HEK293 (cell line): ENCODE measurements at regions not wholly inside any gene's neighbourhood (a gene's known extent, or its start where the extent isn't known, plus 50 kb on each side); places are given as distances from the start of the nearest gene placed in this dataset.

Source experiments
- CTCF ChIA-PET: fragments of 350-600 bp; formaldehyde crosslinking; extraction: SDS; loops from one replicate; lab custom pipeline; 2021; ENCODE audit warnings: antibody characterized with exemption; lab: Yijun Ruan, JAX
- POLR2A ChIA-PET: fragments of 300-600 bp; formaldehyde crosslinking; extraction: SDS; loops from one replicate; lab custom pipeline; 2020; ENCODE audit warnings: antibody characterized with exemption, inconsistent platforms; lab: Yijun Ruan, JAX
- H3K27ac ChIP-seq: fragments of 200-500 bp; sonication (Bioruptor generic); 2 replicates; pipeline ENCODE4 v1.5.1; 2014; ENCODE audit warnings: low read depth, low read length, control low read depth, inconsistent platforms; ENCODE audit errors: extremely low read depth
- H3K36me3 ChIP-seq, 2 experiments: fragments of 200-500 bp in 1 of 2; sonication (Bioruptor generic) in 1 of 2; 1 replicate in 1 of 2; 2 replicates in 1 of 2; pipeline ENCODE4 v1.5.1; 2014 to 2017; ENCODE audit warnings: inconsistent platforms in 2 of 2, low read length in 2 of 2; ENCODE audit not compliant: control insufficient read depth in 2 of 2, insufficient read depth in 1 of 2
- H3K4me1 ChIP-seq: fragments of 200-500 bp; sonication (Bioruptor generic); 2 replicates; pipeline ENCODE4 v1.5.1; 2014; ENCODE audit warnings: mild to moderate bottlenecking, low read length, inconsistent platforms; ENCODE audit not compliant: control insufficient read depth, insufficient read depth
- H3K4me3 ChIP-seq: 2 replicates; pipeline ENCODE4 v1.5.1; 2011; ENCODE audit warnings: low read depth, mild to moderate bottlenecking, control low read depth, low read length, moderate library complexity
- H3K9me3 ChIP-seq: fragments of 200-500 bp; sonication (Bioruptor generic); 2 replicates; pipeline ENCODE4 v1.5.1; 2014; ENCODE audit warnings: low read depth, low read length, inconsistent platforms; ENCODE audit not compliant: control insufficient read depth, insufficient read depth
- FEZF1 ChIP-seq: fragments of 450-650 bp; formaldehyde crosslinking; IDR thresholded peaks from 2 replicates; pipeline ENCODE4 v1.5.1; 2016; ENCODE audit warnings: missing biosample characterization, missing genetic modification characterization
- KLF1 ChIP-seq: fragments of 450-650 bp; formaldehyde crosslinking; IDR thresholded peaks from 2 replicates; pipeline ENCODE4 v1.5.1; 2016; ENCODE audit warnings: missing biosample characterization, missing genetic modification characterization
- OVOL3 ChIP-seq: fragments of 450-650 bp; formaldehyde crosslinking; IDR thresholded peaks from 2 replicates; pipeline ENCODE4 v1.5.1; 2016; ENCODE audit warnings: missing biosample characterization, missing genetic modification characterization
- SP7 ChIP-seq: fragments of 450-650 bp; formaldehyde crosslinking; IDR thresholded peaks from 2 replicates; pipeline ENCODE4 v1.5.1; 2016; ENCODE audit warnings: missing biosample characterization, missing genetic modification characterization
- TRIM28 ChIP-seq: IDR thresholded peaks from 2 replicates; pipeline ENCODE4 v1.6.1; 2011; ENCODE audit warnings: low read length, control low read depth, borderline replicate concordance
- YY2 ChIP-seq: fragments of 450-650 bp; formaldehyde crosslinking; IDR thresholded peaks from 2 replicates; pipeline ENCODE4 v1.5.1; 2016; ENCODE audit warnings: missing biosample characterization, missing genetic modification characterization
- ZBTB21 ChIP-seq: fragments of 450-650 bp; formaldehyde crosslinking; IDR thresholded peaks from 2 replicates; pipeline ENCODE4 v1.5.1; 2017; ENCODE audit warnings: missing biosample characterization, missing genetic modification characterization
- ZFP41 ChIP-seq: fragments of 450-650 bp; formaldehyde crosslinking; IDR thresholded peaks from 2 replicates; pipeline ENCODE4 v1.5.1; 2016; ENCODE audit warnings: missing biosample characterization, missing genetic modification characterization, borderline replicate concordance
- ZNF138 ChIP-seq: fragments of 450-650 bp; formaldehyde crosslinking; IDR thresholded peaks from 2 replicates; pipeline ENCODE4 v1.5.1; 2016; ENCODE audit warnings: missing biosample characterization, missing genetic modification characterization, borderline replicate concordance
- ZNF155 ChIP-seq: fragments of 450-650 bp; formaldehyde crosslinking; IDR thresholded peaks from 2 replicates; pipeline ENCODE4 v1.5.1; 2016; ENCODE audit warnings: missing biosample characterization, missing genetic modification characterization
- ZNF354C ChIP-seq: fragments of 450-650 bp; formaldehyde crosslinking; IDR thresholded peaks from 2 replicates; pipeline ENCODE4 v1.5.1; 2016; ENCODE audit warnings: missing biosample characterization, missing genetic modification characterization, low read depth, borderline replicate concordance
- ZNF529 ChIP-seq: fragments of 450-650 bp; formaldehyde crosslinking; IDR thresholded peaks from 2 replicates; pipeline ENCODE4 v1.5.1; 2017; ENCODE audit warnings: missing genetic modification characterization, missing biosample characterization; ENCODE audit not compliant: insufficient replicate concordance
- ZSCAN16 ChIP-seq: fragments of 450-650 bp; formaldehyde crosslinking; IDR thresholded peaks from 2 replicates; pipeline ENCODE4 v1.5.1; 2016; ENCODE audit warnings: missing biosample characterization, missing genetic modification characterization
- TF ChIP-seq, protein P1 (sequence below): fragments of 450-650 bp; formaldehyde crosslinking; IDR thresholded peaks from 2 replicates; pipeline ENCODE4 v1.5.0; 2017; ENCODE audit warnings: missing biosample characterization, missing genetic modification characterization, borderline replicate concordance
- TF ChIP-seq, protein P2 (sequence below): fragments of 450-650 bp; formaldehyde crosslinking; IDR thresholded peaks from 2 replicates; pipeline ENCODE4 v1.5.1; 2016; ENCODE audit warnings: missing biosample characterization, missing genetic modification characterization
- TF ChIP-seq, protein P3 (sequence below): fragments of 450-650 bp; formaldehyde crosslinking; IDR thresholded peaks from 2 replicates; pipeline ENCODE4 v1.5.1; 2016; ENCODE audit warnings: missing biosample characterization, missing genetic modification characterization, low read depth
- TF ChIP-seq, protein P4 (sequence below): fragments of 450-650 bp; formaldehyde crosslinking; IDR thresholded peaks from 2 replicates; pipeline ENCODE4 v1.5.1; 2016; ENCODE audit warnings: missing biosample characterization, missing genetic modification characterization, borderline replicate concordance
- TF ChIP-seq, protein P5 (sequence below): fragments of 450-650 bp; formaldehyde crosslinking; IDR thresholded peaks from 2 replicates; pipeline ENCODE4 v1.5.1; 2016; ENCODE audit warnings: missing biosample characterization, missing genetic modification characterization

DNA sequence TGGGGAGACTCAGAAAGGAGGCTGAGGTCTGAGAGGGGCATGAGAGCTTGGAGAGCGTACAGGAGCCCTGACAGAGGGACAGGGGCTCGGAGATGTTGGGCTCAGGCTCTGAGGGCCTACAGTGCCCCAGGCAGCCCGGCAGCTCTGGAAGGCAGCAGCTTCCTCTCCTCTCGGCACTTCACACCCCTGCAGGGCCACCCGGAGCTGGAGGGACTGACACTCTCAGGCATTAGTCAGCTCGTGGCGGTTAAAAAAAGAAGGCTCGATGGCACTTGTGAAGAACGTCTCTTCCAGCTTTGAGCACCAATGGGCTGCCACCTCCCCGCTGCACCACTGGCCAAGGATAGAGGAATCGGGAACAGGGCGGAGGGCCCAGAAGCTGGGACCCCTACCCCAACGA is 62.6 kb upstream of the SIRPA start:
- POLR2A ChIA-PET: no interaction called here
- CTCF ChIA-PET: interaction anchor here (1.2 kb wide), 1 partner anchor 30 kb away, joined by 3 read pairs; no protein-coding TSS in a partner anchor
- Histone ChIP-seq H3K4me1 (no peaks in the 10 kb centered on the region), H3K9me3 (no peaks in the 10 kb centered on the region), H3K36me3 (no peaks in the 10 kb centered on the region), H3K4me3 (no peak overlapping the region), H3K27ac (no peak overlapping the region)
- TF ChIP-seq TRIM28 (no peak), ZNF529 (tag by site-specific recombination) (no peak)
- TF ChIP-seq, protein P1, sequence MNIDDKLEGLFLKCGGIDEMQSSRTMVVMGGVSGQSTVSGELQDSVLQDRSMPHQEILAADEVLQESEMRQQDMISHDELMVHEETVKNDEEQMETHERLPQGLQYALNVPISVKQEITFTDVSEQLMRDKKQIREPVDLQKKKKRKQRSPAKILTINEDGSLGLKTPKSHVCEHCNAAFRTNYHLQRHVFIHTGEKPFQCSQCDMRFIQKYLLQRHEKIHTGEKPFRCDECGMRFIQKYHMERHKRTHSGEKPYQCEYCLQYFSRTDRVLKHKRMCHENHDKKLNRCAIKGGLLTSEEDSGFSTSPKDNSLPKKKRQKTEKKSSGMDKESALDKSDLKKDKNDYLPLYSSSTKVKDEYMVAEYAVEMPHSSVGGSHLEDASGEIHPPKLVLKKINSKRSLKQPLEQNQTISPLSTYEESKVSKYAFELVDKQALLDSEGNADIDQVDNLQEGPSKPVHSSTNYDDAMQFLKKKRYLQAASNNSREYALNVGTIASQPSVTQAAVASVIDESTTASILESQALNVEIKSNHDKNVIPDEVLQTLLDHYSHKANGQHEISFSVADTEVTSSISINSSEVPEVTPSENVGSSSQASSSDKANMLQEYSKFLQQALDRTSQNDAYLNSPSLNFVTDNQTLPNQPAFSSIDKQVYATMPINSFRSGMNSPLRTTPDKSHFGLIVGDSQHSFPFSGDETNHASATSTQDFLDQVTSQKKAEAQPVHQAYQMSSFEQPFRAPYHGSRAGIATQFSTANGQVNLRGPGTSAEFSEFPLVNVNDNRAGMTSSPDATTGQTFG (tag by site-specific recombination): no peak

DNA sequence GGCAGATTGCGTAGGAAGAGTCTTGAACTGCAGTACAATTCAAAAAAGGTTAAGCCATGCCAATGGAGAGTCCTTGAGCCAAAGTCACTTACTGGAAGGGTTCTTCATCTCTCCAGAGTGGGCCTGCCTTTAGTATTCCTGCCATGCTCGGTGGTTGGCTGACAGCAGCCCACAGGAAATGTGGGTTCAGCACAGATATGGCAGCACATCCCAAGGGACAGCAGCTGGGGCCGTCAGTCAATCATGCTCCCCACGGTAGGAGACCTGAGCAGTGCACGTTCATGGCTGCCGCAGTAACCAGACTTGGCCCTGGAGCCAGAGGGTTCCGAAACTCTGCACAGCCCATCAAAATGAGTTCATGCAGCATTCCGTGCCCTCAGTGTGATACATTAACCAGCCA is 63.6 kb upstream of the SIRPA start:
- no peaks in the 10 kb centered on the region for H3K9me3 ChIP-seq
- H3K4me3 ChIP-seq: no peak overlapping the region
- ChIA-PET POLR2A (no interaction called here), CTCF (no interaction called here)
- H3K4me1 ChIP-seq: no peaks in the 10 kb centered on the region
- H3K27ac ChIP-seq: no peak overlapping the region
- H3K36me3 ChIP-seq: no peaks in the 10 kb centered on the region
- no peak for TF ChIP-seq KLF1 (tag by site-specific recombination)
- TF ChIP-seq, protein P2, sequence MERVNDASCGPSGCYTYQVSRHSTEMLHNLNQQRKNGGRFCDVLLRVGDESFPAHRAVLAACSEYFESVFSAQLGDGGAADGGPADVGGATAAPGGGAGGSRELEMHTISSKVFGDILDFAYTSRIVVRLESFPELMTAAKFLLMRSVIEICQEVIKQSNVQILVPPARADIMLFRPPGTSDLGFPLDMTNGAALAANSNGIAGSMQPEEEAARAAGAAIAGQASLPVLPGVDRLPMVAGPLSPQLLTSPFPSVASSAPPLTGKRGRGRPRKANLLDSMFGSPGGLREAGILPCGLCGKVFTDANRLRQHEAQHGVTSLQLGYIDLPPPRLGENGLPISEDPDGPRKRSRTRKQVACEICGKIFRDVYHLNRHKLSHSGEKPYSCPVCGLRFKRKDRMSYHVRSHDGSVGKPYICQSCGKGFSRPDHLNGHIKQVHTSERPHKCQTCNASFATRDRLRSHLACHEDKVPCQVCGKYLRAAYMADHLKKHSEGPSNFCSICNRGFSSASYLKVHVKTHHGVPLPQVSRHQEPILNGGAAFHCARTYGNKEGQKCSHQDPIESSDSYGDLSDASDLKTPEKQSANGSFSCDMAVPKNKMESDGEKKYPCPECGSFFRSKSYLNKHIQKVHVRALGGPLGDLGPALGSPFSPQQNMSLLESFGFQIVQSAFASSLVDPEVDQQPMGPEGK (tag by site-specific recombination): no peak
- no peak for TF ChIP-seq ZNF155 (tag by site-specific recombination)
- TF ChIP-seq, protein P3, sequence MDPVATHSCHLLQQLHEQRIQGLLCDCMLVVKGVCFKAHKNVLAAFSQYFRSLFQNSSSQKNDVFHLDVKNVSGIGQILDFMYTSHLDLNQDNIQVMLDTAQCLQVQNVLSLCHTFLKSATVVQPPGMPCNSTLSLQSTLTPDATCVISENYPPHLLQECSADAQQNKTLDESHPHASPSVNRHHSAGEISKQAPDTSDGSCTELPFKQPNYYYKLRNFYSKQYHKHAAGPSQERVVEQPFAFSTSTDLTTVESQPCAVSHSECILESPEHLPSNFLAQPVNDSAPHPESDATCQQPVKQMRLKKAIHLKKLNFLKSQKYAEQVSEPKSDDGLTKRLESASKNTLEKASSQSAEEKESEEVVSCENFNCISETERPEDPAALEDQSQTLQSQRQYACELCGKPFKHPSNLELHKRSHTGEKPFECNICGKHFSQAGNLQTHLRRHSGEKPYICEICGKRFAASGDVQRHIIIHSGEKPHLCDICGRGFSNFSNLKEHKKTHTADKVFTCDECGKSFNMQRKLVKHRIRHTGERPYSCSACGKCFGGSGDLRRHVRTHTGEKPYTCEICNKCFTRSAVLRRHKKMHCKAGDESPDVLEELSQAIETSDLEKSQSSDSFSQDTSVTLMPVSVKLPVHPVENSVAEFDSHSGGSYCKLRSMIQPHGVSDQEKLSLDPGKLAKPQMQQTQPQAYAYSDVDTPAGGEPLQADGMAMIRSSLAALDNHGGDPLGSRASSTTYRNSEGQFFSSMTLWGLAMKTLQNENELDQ (tag by site-specific recombination): no peak
- TF ChIP-seq, protein P4, sequence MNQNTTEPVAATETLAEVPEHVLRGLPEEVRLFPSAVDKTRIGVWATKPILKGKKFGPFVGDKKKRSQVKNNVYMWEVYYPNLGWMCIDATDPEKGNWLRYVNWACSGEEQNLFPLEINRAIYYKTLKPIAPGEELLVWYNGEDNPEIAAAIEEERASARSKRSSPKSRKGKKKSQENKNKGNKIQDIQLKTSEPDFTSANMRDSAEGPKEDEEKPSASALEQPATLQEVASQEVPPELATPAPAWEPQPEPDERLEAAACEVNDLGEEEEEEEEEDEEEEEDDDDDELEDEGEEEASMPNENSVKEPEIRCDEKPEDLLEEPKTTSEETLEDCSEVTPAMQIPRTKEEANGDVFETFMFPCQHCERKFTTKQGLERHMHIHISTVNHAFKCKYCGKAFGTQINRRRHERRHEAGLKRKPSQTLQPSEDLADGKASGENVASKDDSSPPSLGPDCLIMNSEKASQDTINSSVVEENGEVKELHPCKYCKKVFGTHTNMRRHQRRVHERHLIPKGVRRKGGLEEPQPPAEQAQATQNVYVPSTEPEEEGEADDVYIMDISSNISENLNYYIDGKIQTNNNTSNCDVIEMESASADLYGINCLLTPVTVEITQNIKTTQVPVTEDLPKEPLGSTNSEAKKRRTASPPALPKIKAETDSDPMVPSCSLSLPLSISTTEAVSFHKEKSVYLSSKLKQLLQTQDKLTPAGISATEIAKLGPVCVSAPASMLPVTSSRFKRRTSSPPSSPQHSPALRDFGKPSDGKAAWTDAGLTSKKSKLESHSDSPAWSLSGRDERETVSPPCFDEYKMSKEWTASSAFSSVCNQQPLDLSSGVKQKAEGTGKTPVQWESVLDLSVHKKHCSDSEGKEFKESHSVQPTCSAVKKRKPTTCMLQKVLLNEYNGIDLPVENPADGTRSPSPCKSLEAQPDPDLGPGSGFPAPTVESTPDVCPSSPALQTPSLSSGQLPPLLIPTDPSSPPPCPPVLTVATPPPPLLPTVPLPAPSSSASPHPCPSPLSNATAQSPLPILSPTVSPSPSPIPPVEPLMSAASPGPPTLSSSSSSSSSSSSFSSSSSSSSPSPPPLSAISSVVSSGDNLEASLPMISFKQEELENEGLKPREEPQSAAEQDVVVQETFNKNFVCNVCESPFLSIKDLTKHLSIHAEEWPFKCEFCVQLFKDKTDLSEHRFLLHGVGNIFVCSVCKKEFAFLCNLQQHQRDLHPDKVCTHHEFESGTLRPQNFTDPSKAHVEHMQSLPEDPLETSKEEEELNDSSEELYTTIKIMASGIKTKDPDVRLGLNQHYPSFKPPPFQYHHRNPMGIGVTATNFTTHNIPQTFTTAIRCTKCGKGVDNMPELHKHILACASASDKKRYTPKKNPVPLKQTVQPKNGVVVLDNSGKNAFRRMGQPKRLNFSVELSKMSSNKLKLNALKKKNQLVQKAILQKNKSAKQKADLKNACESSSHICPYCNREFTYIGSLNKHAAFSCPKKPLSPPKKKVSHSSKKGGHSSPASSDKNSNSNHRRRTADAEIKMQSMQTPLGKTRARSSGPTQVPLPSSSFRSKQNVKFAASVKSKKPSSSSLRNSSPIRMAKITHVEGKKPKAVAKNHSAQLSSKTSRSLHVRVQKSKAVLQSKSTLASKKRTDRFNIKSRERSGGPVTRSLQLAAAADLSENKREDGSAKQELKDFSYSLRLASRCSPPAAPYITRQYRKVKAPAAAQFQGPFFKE (tag by site-specific recombination): no peak
- TF ChIP-seq, protein P5, sequence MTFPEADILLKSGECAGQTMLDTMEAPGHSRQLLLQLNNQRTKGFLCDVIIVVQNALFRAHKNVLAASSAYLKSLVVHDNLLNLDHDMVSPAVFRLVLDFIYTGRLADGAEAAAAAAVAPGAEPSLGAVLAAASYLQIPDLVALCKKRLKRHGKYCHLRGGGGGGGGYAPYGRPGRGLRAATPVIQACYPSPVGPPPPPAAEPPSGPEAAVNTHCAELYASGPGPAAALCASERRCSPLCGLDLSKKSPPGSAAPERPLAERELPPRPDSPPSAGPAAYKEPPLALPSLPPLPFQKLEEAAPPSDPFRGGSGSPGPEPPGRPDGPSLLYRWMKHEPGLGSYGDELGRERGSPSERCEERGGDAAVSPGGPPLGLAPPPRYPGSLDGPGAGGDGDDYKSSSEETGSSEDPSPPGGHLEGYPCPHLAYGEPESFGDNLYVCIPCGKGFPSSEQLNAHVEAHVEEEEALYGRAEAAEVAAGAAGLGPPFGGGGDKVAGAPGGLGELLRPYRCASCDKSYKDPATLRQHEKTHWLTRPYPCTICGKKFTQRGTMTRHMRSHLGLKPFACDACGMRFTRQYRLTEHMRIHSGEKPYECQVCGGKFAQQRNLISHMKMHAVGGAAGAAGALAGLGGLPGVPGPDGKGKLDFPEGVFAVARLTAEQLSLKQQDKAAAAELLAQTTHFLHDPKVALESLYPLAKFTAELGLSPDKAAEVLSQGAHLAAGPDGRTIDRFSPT: no peak
- TF ChIP-seq FEZF1: no peak
- no peak for TF ChIP-seq ZBTB21
- no peak for TF ChIP-seq OVOL3 (tag by site-specific recombination)
- no peak for TF ChIP-seq ZSCAN16 (tag by site-specific recombination)
- no peak for TF ChIP-seq ZFP41 (tag by site-specific recombination)
- TF ChIP-seq ZNF138 (tag by site-specific recombination): no peak
- TF ChIP-seq ZNF354C (tag by site-specific recombination): no peak
- TF ChIP-seq YY2 (tag by site-specific recombination): no peak
- TF ChIP-seq SP7 (tag by site-specific recombination): no peak
